ENCODE measurements at regions not wholly inside any gene's neighbourhood (a gene's known extent, or its start where the extent isn't known, plus 50 kb on each side); places are given as distances from the start of the nearest gene placed in this dataset.

DNA sequence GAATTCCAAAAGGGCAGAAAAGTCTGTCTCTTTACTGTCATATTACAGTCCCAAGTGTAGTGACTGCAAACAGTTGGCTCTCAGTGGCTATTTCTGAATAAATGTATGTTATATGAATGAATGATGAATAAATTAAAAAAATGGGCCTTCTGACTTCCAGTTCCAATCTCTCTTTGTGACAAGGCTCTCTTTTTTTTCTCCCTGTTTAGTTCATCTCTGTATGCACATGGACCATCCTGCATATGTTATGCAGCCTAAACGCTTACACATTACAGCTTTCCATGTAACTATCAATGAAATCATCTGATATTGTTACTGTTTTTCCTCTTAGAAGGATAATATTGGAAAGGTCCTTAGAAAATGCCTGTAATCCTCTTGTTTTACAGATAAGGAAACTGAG, 363.0 kb downstream of the NUF2 start:
- no peak overlapping the region for H3K9ac ChIP-seq (ENCODE audit: low read length)
- no peaks in the 10 kb centered on the region for H3K36me3 ChIP-seq (ENCODE audit: insufficient read depth, low read length)
- no peaks in the 10 kb centered on the region for H3K79me2 ChIP-seq (replicated peaks; ENCODE audit: insufficient read depth, low read length)
- H3K9me3 ChIP-seq (ENCODE audit: low read length) = no peaks in the 10 kb centered on the region
- H3K27me3 ChIP-seq (ENCODE audit: insufficient read depth, low read depth, low read length) = no peaks in the 10 kb centered on the region
- TF ChIP-seq POLR2AphosphoS5 (IDR thresholded peaks at IDR 0.05) = no peak
- TF ChIP-seq REST (IDR thresholded peaks at IDR 0.05; ENCODE audit: borderline replicate concordance) = no peak
- no peak overlapping the region for H2AFZ ChIP-seq (ENCODE audit: low read depth, low read length)
- no peak overlapping the region for H3K4me3 ChIP-seq (ENCODE audit: low read length)
- H4K20me1 ChIP-seq (ENCODE audit: insufficient read depth) = no peaks in the 10 kb centered on the region
- no peaks in the 10 kb centered on the region for H3K9me2 ChIP-seq (ENCODE audit: insufficient read depth, low read length)
- no peak overlapping the region for H3K27ac ChIP-seq (ENCODE audit: low read length)
- H3F3A ChIP-seq (ENCODE audit: insufficient read depth, low read length, poor library complexity, severe bottlenecking) = no peaks in the 10 kb centered on the region
- H3K4me2 ChIP-seq (ENCODE audit: low read length) = no peak overlapping the region

DNA sequence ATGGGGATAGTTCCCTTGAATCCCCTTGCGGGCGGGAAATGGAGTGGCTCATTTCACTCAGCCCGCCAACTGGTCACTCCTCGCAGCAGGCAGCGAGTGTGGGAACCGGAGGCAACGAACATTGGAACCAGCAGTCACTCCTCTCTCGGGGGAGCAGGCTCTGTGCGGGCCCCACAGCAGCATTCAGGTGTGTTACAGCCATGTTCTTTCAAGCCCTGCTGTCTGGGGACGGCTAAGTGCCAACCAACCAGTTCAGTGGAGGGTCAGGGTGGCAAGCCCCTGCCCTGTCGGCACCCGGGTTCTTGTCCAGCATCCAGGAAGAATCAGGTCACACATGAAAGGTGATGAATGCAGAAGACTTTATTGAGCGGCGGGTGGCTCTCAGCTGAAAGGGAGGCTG, 370.5 kb downstream of the NUF2 start:
- no peak for TF ChIP-seq MXI1 (conservative IDR thresholded peaks at IDR 0.05; ENCODE audit: poor library complexity, severe bottlenecking)
- no peak for TF ChIP-seq REST (IDR thresholded peaks at IDR 0.05; ENCODE audit: borderline replicate concordance)
- TF ChIP-seq SMC3 (conservative IDR thresholded peaks at IDR 0.05; ENCODE audit: poor library complexity) = no peak
- no peak for TF ChIP-seq TAF1 (IDR thresholded peaks at IDR 0.05; ENCODE audit: low read depth)
- no peak for TF ChIP-seq EZH2 (IDR thresholded peaks at IDR 0.05; ENCODE audit: borderline replicate concordance, insufficient read depth, low read length, poor library complexity, severe bottlenecking)
- TF ChIP-seq EP300 (conservative IDR thresholded peaks at IDR 0.05; ENCODE audit: poor library complexity, severe bottlenecking) = no peak
- TF ChIP-seq CTCF (IDR thresholded peaks at IDR 0.05; ENCODE audit: poor library complexity, severe bottlenecking) = no peak
- TF ChIP-seq POLR2AphosphoS5 (IDR thresholded peaks at IDR 0.05) = no peak
- no peak for TF ChIP-seq RAD21 (conservative IDR thresholded peaks at IDR 0.05)
- H3F3A ChIP-seq (ENCODE audit: insufficient read depth, low read length, poor library complexity, severe bottlenecking) = no peaks in the 10 kb centered on the region
- no peak overlapping the region for H3K4me3 ChIP-seq (ENCODE audit: low read length)

More for the DNA sequence above, 370.5 kb downstream of the NUF2 start:
- Histone ChIP-seq H3K9me3 (ENCODE audit: low read length) (no peaks in the 10 kb centered on the region), H3K9ac (ENCODE audit: low read length) (no peak overlapping the region), H3K36me3 (ENCODE audit: insufficient read depth, low read length) (no peaks in the 10 kb centered on the region), H2AFZ (ENCODE audit: low read depth, low read length) (no peak overlapping the region), H4K20me1 (ENCODE audit: insufficient read depth) (no peaks in the 10 kb centered on the region), H3K9me2 (ENCODE audit: insufficient read depth, low read length) (no peaks in the 10 kb centered on the region), H3K27me3 (ENCODE audit: insufficient read depth, low read depth, low read length) (no peaks in the 10 kb centered on the region), H3K4me2 (ENCODE audit: low read length) (no peak overlapping the region), H3K79me2 (replicated peaks; ENCODE audit: insufficient read depth, low read length) (no peaks in the 10 kb centered on the region), H3K27ac (ENCODE audit: low read length) (no peak overlapping the region)

All from neural cell (in vitro differentiated cells).